ENCODE measurements at regions not wholly inside any gene's neighbourhood (a gene's known extent, or its start where the extent isn't known, plus 50 kb on each side); places are given as distances from the start of the nearest gene placed in this dataset.

GRCh38 chr12:131591714-131592709, 118.9 kb upstream of the SFSWAP start (continued):
- TF ChIP-seq CEBPG (CRISPR knock-in tag; IDR thresholded peaks at IDR 0.05) (no peak), CEBPG (tag; conservative IDR thresholded peaks at IDR 0.05 in 1 of 2, IDR thresholded peaks at IDR 0.05 in 1 of 2) (no peak), ZNF780A (CRISPR knock-in tag; IDR thresholded peaks at IDR 0.05) (no peak; the same call in 1 of the 2 replicates), PML (IDR thresholded peaks at IDR 0.05; ENCODE audit: low read length) (no peak), NKRF (IDR thresholded peaks at IDR 0.05; ENCODE audit: borderline replicate concordance) (no peak), SRSF3 (IDR thresholded peaks at IDR 0.05; ENCODE audit: insufficient read depth, low read length) (no peak), RBM25 (IDR thresholded peaks at IDR 0.05; ENCODE audit: low read depth, low read length, severe bottlenecking) (peak; percentile 14), RBM17 (IDR thresholded peaks at IDR 0.05; ENCODE audit: borderline replicate concordance, low read depth, low read length) (no peak), BACH1 (tag; IDR thresholded peaks at IDR 0.05) (no peak), E2F3 (CRISPR knock-in tag; IDR thresholded peaks at IDR 0.05) (no peak), ZBTB8A (IDR thresholded peaks at IDR 0.05; ENCODE audit: partially characterized antibody) (no peak), NFRKB (IDR thresholded peaks at IDR 0.05; ENCODE audit: low read depth) (no peak), ZNF282 (CRISPR knock-in tag; IDR thresholded peaks at IDR 0.05) (no peak), TFAM (CRISPR knock-in tag; conservative IDR thresholded peaks at IDR 0.05) (no peak), SAFB (IDR thresholded peaks at IDR 0.05; ENCODE audit: borderline replicate concordance, low read depth, low read length) (no peak), LCOR (CRISPR knock-in tag; IDR thresholded peaks at IDR 0.05) (peak; percentile 38; the same call in 1 of the 2 replicates), MTA1 (IDR thresholded peaks at IDR 0.05; ENCODE audit: borderline replicate concordance) (no peak), ZNF253 (CRISPR knock-in tag; conservative IDR thresholded peaks at IDR 0.05) (no peak), HOMEZ (CRISPR knock-in tag; IDR thresholded peaks at IDR 0.05) (no peak), ZBTB43 (CRISPR knock-in tag; IDR thresholded peaks at IDR 0.05) (no peak), ZNF217 (CRISPR knock-in tag; IDR thresholded peaks at IDR 0.05) (no peak), PHB (CRISPR knock-in tag; IDR thresholded peaks at IDR 0.05) (no peak)
